ENCODE measurements at regions not wholly inside any gene's neighbourhood (a gene's known extent, or its start where the extent isn't known, plus 50 kb on each side); places are given as distances from the start of the nearest gene placed in this dataset.

- no peak for DNase-seq
- intact Hi-C loops (cut with DNase I; ENCODE audit: low total_unique reads) = no loop called here
Observed at GRCh38 chr6:43867246-43867645, 97.2 kb downstream of the VEGFA start.

DNA sequence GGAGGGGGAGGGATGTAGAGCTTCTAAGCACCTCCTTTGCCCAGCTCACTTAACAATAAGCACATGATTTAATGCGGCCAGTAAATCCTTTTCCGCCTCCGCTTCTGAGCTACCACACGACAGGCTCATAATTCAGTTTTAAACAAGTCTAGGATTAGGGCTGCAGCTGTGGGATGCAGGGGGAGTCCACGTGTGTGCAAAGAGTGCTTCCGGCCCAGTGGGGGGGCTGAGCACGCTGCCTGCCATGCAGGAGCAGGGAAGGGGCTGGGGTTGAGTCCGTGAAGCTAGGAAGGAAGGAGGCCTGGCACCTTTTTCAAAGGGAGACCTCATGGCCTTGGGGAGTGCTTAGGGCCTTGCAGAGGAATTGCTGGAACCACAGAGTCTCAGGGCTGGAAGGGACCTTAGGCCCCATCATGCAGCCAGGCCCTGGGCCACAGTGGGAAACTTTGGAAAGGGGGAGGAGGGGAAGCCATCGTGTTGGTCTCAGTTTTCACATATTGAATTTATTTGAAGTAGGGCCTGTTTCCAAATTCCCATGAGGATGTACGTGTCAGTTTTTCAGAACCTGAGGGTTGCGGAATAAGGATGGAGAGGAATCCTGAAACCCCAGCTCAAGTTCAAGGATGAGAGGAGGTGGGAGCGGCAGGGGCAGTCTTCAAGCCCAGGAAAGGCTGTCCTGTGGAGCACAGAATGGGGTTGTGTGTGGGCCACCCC lies 96.1 kb downstream of the VEGFA start:
- H3K4me1 ChIP-seq = no peaks in the 10 kb centered on the region
- H3K4me3 ChIP-seq = no peak overlapping the region
- H3K9me3 ChIP-seq = no peaks in the 10 kb centered on the region
- TF ChIP-seq POLR2A (IDR thresholded peaks at IDR 0.05) = no peak
- TF ChIP-seq, protein P1, sequence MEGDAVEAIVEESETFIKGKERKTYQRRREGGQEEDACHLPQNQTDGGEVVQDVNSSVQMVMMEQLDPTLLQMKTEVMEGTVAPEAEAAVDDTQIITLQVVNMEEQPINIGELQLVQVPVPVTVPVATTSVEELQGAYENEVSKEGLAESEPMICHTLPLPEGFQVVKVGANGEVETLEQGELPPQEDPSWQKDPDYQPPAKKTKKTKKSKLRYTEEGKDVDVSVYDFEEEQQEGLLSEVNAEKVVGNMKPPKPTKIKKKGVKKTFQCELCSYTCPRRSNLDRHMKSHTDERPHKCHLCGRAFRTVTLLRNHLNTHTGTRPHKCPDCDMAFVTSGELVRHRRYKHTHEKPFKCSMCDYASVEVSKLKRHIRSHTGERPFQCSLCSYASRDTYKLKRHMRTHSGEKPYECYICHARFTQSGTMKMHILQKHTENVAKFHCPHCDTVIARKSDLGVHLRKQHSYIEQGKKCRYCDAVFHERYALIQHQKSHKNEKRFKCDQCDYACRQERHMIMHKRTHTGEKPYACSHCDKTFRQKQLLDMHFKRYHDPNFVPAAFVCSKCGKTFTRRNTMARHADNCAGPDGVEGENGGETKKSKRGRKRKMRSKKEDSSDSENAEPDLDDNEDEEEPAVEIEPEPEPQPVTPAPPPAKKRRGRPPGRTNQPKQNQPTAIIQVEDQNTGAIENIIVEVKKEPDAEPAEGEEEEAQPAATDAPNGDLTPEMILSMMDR (IDR thresholded peaks at IDR 0.05 in 4 of 5, conservative IDR thresholded peaks at IDR 0.05 in 1 of 5) = no peak
- intact Hi-C loops (cut with DNase I; ENCODE audit: low total_unique reads) (no loop called here), in situ Hi-C loops (cut with MboI; ENCODE audit: low sequenced_read_pairs in 4 of 4) (no loop called here)
- H3K36me3 ChIP-seq = no peaks in the 10 kb centered on the region
- no peaks in the 10 kb centered on the region for H3K27me3 ChIP-seq
- H3K27ac ChIP-seq = no peak overlapping the region
- ATAC-seq = no peak
- no peak for DNase-seq

More at GRCh38 chr6:43867246-43867645, 97.2 kb downstream of the VEGFA start:
- TF ChIP-seq, protein P1 (IDR thresholded peaks at IDR 0.05 in 4 of 5, conservative IDR thresholded peaks at IDR 0.05 in 1 of 5) = no peak
- no peak for TF ChIP-seq POLR2A (IDR thresholded peaks at IDR 0.05)
- in situ Hi-C loops (cut with MboI; ENCODE audit: low sequenced_read_pairs in 4 of 4) = no loop called here
- no peaks in the 10 kb centered on the region for H3K27me3 ChIP-seq
- H3K27ac ChIP-seq = no peak overlapping the region
- H3K9me3 ChIP-seq = no peaks in the 10 kb centered on the region
- no peak for ATAC-seq
- H3K4me1 ChIP-seq = no peaks in the 10 kb centered on the region
- no peaks in the 10 kb centered on the region for H3K36me3 ChIP-seq
- no peak overlapping the region for H3K4me3 ChIP-seq

DNA sequence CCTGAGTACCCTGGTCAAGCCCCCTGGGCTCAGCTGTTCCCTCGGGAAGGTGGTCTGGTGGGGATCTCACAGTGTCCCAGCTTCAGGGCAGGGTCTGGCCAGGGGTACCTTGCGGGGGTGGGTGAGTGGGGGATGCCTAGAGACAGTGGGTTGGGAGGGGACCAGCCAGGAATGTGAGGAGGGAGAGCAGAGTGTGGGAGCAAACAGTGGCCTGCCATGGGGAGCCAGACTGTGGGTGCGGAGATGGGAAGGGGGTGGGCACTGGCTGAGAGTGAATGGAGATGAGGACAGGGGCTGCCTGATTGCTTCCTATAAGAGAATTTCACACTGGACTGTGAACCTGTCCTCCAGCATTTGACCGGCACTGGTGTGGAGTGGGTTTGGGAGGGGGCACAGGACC lies 95.1 kb downstream of the VEGFA start:
- no peaks in the 10 kb centered on the region for H3K9me3 ChIP-seq
- no peak overlapping the region for H3K4me3 ChIP-seq
- no peak overlapping the region for H3K27ac ChIP-seq
- no peaks in the 10 kb centered on the region for H3K27me3 ChIP-seq
- no peaks in the 10 kb centered on the region for H3K36me3 ChIP-seq
- TF ChIP-seq, protein P1 (IDR thresholded peaks at IDR 0.05 in 4 of 5, conservative IDR thresholded peaks at IDR 0.05 in 1 of 5) = no peak
- no peak for TF ChIP-seq POLR2A (IDR thresholded peaks at IDR 0.05)
- in situ Hi-C loops (cut with MboI; ENCODE audit: low sequenced_read_pairs in 4 of 4) (no loop called here), intact Hi-C loops (cut with DNase I; ENCODE audit: low total_unique reads) (no loop called here)
- H3K4me1 ChIP-seq = no peaks in the 10 kb centered on the region
- DNase-seq (no peak), ATAC-seq (no peak)

GRCh38 chr6:43862925-43863324 lies 92.9 kb downstream of the VEGFA start:
- Histone ChIP-seq H3K4me1 (no peaks in the 10 kb centered on the region), H3K4me3 (no peak overlapping the region), H3K9me3 (no peaks in the 10 kb centered on the region), H3K36me3 (no peaks in the 10 kb centered on the region), H3K27me3 (no peaks in the 10 kb centered on the region), H3K27ac (no peak overlapping the region)
- ATAC-seq (no peak), DNase-seq (no peak)
- intact Hi-C loops (cut with DNase I; ENCODE audit: low total_unique reads) (no loop called here), in situ Hi-C loops (cut with MboI; ENCODE audit: low sequenced_read_pairs in 4 of 4) (no loop called here)
- TF ChIP-seq, protein P1 (IDR thresholded peaks at IDR 0.05 in 4 of 5, conservative IDR thresholded peaks at IDR 0.05 in 1 of 5) = no peak
- no peak for TF ChIP-seq POLR2A (IDR thresholded peaks at IDR 0.05)
